GM20000 (cell line): ENCODE measurements at regions not wholly inside any gene's neighbourhood (a gene's known extent, or its start where the extent isn't known, plus 50 kb on each side); places are given as distances from the start of the nearest gene placed in this dataset.

Experiments used
- DNase-seq: peaks from one replicate; pipeline ENCODE4 v3.0.0; 2012; ENCODE audit warnings: low spot score
- CTCF ChIP-seq: IDR thresholded peaks from 2 replicates; pipeline ENCODE4 v1.5.1; 2012; ENCODE audit warnings: mild to moderate bottlenecking, control low read depth; ENCODE audit errors: extremely low read depth, missing control alignments

GRCh38 chr9:103281126-103281525, 286.0 kb downstream of the CYLC2 start:
- no peak for TF ChIP-seq CTCF
- no peak for DNase-seq

- no peak for DNase-seq
- no peak for TF ChIP-seq CTCF
Observed at GRCh38 chr9:103287361-103287760, 292.2 kb downstream of the CYLC2 start.

DNA sequence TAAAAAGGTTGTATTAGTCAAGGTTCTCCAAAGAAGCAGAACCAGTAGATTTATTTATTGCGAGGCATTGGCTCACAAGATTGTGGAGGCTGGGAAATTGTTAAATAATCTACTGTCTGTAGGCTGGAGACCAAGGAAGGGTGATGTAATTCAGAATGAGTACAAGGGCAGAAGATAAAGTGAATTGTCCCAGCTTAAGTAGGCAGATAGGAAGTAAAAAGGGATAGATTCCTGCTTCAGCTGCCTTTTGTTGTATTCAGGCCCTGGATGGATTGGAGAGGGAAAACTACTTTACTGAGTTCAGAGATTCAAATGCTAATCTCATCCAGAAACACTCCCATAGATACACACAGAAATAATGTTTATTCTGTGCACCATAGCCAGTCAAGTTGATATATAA, 301.1 kb downstream of the CYLC2 start:
- no peak for TF ChIP-seq CTCF
- DNase-seq: no peak

GRCh38 chr9:103301051-103301450, 305.9 kb downstream of the CYLC2 start:
- TF ChIP-seq CTCF: no peak
- no peak for DNase-seq

DNA sequence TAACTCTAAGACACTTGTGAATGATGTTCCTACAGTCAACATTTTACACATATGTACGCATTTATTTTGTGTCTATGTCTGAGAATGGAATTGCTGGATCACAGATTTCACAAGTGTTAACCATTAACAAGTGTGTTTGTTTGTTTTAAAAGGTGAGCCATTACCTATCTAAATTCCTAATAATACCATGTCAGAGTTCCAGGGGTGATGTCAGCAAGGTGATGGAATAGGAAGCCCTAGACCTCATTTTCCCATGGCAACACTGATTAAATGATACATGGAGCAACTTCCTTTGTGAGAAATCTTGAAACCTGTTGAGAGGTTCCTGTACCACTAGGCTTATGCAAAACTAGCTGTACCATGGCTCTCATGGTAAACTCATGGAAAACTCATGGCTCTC, 309.7 kb downstream of the CYLC2 start:
- no peak for DNase-seq
- no peak for TF ChIP-seq CTCF

- no peak for DNase-seq
- TF ChIP-seq CTCF: no peak
Observed at GRCh38 chr9:103319979-103320378, 324.8 kb downstream of the CYLC2 start.

DNA sequence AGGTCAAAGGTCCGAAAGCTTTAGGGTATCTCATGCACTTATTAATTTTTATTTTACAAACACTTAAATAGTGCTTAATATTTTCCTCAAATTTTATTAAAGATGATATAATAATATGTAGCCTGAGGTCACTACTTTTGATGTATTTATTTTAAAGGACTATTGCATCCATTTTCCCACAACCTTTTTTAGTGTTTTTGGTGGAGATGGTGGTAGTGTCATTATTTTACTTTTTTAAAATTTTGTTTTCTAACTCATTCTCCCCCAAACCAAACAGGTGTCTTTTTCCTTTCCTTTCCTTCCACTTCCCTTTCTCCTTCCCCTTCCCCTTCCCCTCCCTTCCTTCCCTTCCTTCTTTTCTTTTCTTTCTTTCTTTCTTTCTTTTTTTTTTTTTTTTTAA, 328.6 kb downstream of the CYLC2 start:
- no peak for DNase-seq
- TF ChIP-seq CTCF: no peak
